ENCODE measurements at regions not wholly inside any gene's neighbourhood (a gene's known extent, or its start where the extent isn't known, plus 50 kb on each side); places are given as distances from the start of the nearest gene placed in this dataset.

DNA sequence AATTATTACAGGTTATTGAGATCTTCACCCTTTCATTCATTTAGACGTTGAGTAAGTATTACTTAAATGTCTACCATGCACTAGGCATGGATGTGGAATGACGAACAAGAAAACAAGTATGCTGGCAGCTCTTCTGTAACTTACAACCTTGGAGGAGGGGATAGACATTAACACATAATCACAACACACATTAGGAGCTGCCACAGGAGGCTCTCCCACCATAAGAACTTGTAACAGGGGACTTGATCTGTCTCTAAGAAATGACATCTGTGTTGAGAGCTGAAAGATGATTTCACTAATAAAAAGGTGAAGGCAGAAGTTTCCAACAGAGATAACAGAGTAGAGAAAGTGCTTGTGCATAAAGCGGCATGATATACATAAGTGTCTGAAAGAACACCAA lies 384.7 kb upstream of the ZEB2 start:
- TF ChIP-seq, protein P1, sequence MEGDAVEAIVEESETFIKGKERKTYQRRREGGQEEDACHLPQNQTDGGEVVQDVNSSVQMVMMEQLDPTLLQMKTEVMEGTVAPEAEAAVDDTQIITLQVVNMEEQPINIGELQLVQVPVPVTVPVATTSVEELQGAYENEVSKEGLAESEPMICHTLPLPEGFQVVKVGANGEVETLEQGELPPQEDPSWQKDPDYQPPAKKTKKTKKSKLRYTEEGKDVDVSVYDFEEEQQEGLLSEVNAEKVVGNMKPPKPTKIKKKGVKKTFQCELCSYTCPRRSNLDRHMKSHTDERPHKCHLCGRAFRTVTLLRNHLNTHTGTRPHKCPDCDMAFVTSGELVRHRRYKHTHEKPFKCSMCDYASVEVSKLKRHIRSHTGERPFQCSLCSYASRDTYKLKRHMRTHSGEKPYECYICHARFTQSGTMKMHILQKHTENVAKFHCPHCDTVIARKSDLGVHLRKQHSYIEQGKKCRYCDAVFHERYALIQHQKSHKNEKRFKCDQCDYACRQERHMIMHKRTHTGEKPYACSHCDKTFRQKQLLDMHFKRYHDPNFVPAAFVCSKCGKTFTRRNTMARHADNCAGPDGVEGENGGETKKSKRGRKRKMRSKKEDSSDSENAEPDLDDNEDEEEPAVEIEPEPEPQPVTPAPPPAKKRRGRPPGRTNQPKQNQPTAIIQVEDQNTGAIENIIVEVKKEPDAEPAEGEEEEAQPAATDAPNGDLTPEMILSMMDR (conservative IDR thresholded peaks at IDR 0.05; ENCODE audit: low read depth in 2 of 2) = no peak
- no peak for TF ChIP-seq EZH2 (IDR thresholded peaks at IDR 0.05; ENCODE audit: low read depth, unreplicated experiment)
- no peak for TF ChIP-seq ZNF331 (CRISPR knock-in tag; IDR thresholded peaks at IDR 0.05; ENCODE audit: low read depth)
- TF ChIP-seq, protein P2, sequence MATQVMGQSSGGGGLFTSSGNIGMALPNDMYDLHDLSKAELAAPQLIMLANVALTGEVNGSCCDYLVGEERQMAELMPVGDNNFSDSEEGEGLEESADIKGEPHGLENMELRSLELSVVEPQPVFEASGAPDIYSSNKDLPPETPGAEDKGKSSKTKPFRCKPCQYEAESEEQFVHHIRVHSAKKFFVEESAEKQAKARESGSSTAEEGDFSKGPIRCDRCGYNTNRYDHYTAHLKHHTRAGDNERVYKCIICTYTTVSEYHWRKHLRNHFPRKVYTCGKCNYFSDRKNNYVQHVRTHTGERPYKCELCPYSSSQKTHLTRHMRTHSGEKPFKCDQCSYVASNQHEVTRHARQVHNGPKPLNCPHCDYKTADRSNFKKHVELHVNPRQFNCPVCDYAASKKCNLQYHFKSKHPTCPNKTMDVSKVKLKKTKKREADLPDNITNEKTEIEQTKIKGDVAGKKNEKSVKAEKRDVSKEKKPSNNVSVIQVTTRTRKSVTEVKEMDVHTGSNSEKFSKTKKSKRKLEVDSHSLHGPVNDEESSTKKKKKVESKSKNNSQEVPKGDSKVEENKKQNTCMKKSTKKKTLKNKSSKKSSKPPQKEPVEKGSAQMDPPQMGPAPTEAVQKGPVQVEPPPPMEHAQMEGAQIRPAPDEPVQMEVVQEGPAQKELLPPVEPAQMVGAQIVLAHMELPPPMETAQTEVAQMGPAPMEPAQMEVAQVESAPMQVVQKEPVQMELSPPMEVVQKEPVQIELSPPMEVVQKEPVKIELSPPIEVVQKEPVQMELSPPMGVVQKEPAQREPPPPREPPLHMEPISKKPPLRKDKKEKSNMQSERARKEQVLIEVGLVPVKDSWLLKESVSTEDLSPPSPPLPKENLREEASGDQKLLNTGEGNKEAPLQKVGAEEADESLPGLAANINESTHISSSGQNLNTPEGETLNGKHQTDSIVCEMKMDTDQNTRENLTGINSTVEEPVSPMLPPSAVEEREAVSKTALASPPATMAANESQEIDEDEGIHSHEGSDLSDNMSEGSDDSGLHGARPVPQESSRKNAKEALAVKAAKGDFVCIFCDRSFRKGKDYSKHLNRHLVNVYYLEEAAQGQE (IDR thresholded peaks at IDR 0.05; ENCODE audit: unreplicated experiment) = no peak
- TF ChIP-seq CREB1 (CRISPR knock-in tag; IDR thresholded peaks at IDR 0.05; ENCODE audit: low read depth) = no peak
- TF ChIP-seq POLR2AphosphoS5 (IDR thresholded peaks at IDR 0.05; ENCODE audit: low read depth) = no peak
- TF ChIP-seq EZH2phosphoT487 (IDR thresholded peaks at IDR 0.05; ENCODE audit: unreplicated experiment) = no peak
- TF ChIP-seq, protein P3, sequence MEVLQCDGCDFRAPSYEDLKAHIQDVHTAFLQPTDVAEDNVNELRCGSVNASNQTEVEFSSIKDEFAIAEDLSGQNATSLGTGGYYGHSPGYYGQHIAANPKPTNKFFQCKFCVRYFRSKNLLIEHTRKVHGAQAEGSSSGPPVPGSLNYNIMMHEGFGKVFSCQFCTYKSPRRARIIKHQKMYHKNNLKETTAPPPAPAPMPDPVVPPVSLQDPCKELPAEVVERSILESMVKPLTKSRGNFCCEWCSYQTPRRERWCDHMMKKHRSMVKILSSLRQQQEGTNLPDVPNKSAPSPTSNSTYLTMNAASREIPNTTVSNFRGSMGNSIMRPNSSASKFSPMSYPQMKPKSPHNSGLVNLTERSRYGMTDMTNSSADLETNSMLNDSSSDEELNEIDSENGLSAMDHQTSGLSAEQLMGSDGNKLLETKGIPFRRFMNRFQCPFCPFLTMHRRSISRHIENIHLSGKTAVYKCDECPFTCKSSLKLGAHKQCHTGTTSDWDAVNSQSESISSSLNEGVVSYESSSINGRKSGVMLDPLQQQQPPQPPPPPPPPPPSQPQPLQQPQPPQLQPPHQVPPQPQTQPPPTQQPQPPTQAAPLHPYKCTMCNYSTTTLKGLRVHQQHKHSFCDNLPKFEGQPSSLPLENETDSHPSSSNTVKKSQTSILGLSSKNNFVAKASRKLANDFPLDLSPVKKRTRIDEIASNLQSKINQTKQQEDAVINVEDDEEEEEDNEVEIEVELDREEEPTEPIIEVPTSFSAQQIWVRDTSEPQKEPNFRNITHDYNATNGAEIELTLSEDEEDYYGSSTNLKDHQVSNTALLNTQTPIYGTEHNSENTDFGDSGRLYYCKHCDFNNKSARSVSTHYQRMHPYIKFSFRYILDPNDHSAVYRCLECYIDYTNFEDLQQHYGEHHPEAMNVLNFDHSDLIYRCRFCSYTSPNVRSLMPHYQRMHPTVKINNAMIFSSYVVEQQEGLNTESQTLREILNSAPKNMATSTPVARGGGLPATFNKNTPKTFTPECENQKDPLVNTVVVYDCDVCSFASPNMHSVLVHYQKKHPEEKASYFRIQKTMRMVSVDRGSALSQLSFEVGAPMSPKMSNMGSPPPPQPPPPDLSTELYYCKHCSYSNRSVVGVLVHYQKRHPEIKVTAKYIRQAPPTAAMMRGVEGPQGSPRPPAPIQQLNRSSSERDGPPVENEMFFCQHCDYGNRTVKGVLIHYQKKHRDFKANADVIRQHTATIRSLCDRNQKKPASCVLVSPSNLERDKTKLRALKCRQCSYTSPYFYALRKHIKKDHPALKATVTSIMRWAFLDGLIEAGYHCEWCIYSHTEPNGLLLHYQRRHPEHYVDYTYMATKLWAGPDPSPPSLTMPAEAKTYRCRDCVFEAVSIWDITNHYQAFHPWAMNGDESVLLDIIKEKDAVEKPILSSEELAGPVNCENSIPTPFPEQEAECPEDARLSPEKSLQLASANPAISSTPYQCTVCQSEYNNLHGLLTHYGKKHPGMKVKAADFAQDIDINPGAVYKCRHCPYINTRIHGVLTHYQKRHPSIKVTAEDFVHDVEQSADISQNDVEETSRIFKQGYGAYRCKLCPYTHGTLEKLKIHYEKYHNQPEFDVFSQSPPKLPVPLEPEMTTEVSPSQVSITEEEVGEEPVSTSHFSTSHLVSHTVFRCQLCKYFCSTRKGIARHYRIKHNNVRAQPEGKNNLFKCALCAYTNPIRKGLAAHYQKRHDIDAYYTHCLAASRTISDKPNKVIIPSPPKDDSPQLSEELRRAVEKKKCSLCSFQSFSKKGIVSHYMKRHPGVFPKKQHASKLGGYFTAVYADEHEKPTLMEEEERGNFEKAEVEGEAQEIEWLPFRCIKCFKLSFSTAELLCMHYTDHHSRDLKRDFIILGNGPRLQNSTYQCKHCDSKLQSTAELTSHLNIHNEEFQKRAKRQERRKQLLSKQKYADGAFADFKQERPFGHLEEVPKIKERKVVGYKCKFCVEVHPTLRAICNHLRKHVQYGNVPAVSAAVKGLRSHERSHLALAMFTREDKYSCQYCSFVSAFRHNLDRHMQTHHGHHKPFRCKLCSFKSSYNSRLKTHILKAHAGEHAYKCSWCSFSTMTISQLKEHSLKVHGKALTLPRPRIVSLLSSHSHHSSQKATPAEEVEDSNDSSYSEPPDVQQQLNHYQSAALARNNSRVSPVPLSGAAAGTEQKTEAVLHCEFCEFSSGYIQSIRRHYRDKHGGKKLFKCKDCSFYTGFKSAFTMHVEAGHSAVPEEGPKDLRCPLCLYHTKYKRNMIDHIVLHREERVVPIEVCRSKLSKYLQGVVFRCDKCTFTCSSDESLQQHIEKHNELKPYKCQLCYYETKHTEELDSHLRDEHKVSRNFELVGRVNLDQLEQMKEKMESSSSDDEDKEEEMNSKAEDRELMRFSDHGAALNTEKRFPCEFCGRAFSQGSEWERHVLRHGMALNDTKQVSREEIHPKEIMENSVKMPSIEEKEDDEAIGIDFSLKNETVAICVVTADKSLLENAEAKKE (CRISPR knock-in tag; IDR thresholded peaks at IDR 0.05) = no peak
- no peak for TF ChIP-seq NANOG (IDR thresholded peaks at IDR 0.05; ENCODE audit: borderline replicate concordance)
- TF ChIP-seq JUNB (IDR thresholded peaks at IDR 0.05; ENCODE audit: unreplicated experiment) = no peak

All from GM23338 (cell line).